ENCODE measurements at regions not wholly inside any gene's neighbourhood (a gene's known extent, or its start where the extent isn't known, plus 50 kb on each side); places are given as distances from the start of the nearest gene placed in this dataset.

GRCh38 chr2:172373076-172373475 lies 54.3 kb upstream of the ITGA6 start:
- no peak for DNase-seq

- DNase-seq, result no peak
Observed at GRCh38 chr2:172373766-172374165, 53.6 kb upstream of the ITGA6 start.

- DNase-seq, result no peak
Observed at GRCh38 chr2:172374318-172375240, 52.8 kb upstream of the ITGA6 start.

- DNase-seq, result no peak
Observed at GRCh38 chr2:172375251-172375650, 52.1 kb upstream of the ITGA6 start.

GRCh38 chr2:172376016-172376415 lies 51.4 kb upstream of the ITGA6 start:
- no peak for DNase-seq

- DNase-seq, result no peak
Observed at GRCh38 chr2:172376505-172377125, 50.8 kb upstream of the ITGA6 start.

- DNase-seq, result no peak
Observed at GRCh38 chr2:172377408-172377807, 50.0 kb upstream of the ITGA6 start.

Measured in activated CD4-positive, CD25-positive, alpha-beta regulatory T cell treated with anti-CD3 and anti-CD28 coated beads, Interleukin-2, amount 50 U/mL, for 72 hours (primary cell).